SKM-1 (cell line): ENCODE measurements at regions not wholly inside any gene's neighbourhood (a gene's known extent, or its start where the extent isn't known, plus 50 kb on each side); places are given as distances from the start of the nearest gene placed in this dataset.
"Not testable (repeated sequence)": the region's sequence is repeated elsewhere in the genome, so short reads cannot be mapped to it uniquely, and the experiment has no call there.

ENCODE experiments used
- DNase-seq: peaks from one replicate; lab custom pipeline; 2025; ENCODE audit not compliant: unreplicated experiment; lab: John Stamatoyannopoulos, UW

DNA sequence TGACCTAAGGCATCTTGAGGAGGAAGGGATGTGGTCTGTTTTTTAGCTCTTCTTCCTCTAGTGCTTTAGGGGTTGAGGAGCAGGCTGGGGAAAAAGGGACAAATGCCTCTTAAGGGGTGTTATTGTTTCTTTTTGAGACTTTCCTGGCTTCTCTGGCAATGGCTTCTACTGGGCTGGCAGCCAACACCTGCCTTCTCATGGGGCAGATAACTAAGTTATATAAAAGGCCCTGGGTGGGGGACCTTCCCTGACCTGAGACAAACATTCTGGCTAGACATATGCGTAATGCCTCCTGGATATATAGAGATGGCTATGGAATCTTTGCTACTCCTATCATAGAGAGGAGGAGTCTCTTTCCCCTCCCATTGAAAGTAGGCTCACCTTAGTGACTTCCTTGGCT, 179.2 kb upstream of the PROK2 start:
- no peak for DNase-seq

DNA sequence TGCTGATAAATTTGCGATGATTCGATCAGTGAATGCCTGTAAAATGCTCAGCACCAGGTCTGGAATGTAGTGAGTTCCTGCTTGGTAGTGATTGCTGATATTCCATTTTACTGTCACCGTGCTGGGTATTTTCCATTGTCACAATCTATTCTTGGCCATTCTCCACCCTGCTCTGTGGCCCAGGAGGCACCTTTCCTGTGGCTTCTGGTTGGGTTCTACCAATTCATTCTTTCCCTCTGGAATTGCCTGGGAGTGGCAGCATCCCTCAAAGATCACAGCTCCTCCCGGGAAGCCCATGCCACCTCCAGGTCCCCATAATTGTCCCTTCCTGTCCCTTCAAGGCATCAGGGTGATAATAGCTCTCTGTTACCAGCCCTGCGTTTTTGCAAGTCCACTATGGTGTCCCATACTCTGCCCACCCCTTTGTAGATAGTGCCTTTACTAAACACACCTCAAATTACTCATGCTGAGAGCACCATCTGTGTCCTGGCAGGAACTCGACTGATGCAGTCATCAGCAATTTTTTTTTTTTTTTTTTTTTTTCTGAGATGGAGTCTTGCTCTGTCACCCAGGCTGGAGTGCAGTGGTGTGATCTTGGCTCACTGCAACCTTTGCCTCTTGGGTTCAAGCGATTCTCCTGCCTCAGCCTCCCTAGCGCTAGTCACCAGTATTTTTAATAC, 177.8 kb upstream of the PROK2 start:
- no peak for DNase-seq

DNA sequence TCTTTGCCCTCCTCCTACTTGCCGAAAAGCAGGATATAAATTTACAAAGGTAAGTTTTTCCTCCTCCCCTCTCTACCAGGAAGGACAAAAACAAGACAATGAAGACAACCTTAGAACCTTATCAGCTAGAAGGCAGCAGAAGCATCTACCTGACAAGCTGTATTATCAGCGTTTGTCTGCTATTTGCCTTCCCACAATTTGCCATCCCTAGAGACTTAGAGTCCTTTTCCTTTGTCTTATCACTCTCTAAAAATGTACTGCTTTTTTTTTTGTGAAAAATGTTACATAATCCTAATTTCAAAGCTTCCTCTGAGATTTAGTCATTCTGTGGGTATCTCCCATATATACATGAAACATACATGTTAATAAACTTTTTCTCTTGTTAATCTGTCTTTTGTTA, 176.9 kb upstream of the PROK2 start:
- no peak for DNase-seq

DNA sequence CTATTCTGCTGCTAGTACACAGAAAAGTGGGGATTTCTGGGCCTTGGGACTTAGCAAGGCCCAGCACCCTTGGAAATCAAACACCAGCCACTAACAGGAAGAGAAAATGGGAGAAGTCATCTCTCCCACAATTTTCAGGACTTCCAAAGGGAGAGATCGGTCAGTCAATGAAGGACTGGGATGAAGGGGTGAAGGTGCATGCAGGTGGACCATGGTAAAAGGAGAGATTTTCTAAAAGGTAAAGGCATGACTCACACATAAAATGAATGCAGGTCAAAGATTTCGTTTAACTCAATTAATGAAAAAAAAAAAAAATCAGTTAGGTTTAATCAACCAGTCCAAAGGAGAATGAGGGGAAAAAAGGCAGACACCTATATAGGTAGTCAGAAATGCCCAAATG, 176.4 kb upstream of the PROK2 start:
- no peak for DNase-seq

DNA sequence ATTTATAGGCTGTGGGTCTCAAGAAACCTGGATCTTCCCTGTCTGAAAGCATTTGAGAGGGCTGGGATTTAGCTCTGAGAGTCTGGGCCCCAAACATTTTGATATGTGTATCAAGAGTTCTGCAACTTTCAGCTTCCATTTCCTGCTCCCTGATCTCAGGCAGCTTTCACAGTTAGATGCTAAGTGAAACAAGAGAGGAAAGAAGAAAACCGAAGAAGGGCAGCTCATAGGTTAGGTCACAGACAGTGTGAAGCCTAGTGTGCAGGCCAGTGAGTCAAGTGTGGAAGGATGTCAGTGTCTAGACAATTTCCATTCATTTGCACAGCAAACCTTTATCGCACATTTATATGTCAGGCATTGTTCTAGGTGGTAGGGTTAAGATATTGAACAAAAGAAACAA, 173.6 kb upstream of the PROK2 start:
- DNase-seq, result no peak

DNA sequence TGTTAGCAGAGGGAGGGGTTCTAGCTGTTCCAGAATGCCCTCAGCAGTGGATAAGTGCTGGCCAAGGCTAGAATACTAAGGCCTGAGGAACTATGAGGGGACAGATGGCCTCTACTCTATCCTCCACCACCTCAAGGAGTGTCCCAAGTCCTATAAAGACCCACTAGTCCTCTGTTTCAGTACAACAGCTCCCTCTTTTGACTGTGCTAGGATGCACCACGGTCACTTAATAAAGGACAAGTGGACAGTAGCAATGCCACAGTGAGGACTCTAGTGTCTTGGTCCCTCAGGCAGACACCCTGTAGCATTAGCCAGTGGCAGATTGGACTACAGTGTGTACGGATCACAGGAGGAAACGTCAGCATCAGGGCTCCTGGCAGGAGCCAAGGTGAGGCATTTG, 171.8 kb upstream of the PROK2 start:
- DNase-seq, result no peak

DNA sequence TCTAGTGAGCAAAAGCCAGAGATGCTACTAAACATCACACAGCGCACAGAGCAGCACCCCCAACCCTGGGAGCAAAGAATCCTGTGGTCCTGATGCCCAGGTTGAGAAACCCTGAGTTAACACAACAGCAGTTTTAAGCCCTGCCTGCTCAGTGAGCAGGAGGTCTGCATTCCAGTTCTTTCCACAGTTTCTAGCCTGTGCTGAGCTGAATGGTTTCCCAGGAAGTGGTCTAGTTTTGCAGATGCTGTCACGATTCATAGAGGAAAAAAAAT, 171.1 kb upstream of the PROK2 start:
- no peak for DNase-seq

DNA sequence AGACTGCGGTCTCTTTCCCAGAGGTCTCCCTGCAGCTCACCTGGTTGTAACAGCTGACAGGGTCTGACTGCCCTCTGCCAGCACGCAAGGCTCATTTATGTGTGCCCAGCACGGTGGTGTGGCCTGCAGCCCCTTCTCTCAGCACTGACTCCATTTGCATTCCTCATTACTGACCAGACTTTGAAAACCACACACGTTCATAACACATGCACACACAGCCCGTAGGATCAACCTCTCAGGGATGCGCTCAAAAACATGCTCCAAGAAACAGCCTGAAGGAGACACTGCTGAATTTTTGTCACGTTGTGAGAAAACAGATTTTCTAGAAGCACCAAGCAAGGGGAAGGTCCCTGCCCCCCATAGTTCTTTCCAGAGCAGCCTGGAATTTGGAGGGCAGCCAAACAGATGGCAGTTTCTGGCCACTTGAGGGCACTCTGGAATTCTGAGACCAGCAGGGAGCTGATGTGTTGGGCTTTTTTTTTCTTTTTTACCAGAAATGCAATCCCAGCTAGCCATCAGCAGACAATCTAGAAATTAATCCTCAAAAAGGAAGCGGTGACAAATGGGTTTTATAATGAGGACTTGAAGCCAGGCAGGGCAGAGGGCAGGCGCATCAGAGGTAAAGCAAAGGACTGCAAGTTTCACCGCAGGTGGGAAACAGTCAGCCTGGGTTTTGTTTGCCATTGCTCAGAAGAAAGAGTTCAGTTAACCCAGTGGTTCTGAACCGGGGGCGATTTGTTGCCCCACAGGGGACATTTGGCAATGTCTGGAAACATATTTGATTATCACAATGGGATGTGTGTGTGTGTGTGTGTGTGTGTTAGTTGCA, 170.5 kb upstream of the PROK2 start:
- peak; percentile 43 for DNase-seq

DNA sequence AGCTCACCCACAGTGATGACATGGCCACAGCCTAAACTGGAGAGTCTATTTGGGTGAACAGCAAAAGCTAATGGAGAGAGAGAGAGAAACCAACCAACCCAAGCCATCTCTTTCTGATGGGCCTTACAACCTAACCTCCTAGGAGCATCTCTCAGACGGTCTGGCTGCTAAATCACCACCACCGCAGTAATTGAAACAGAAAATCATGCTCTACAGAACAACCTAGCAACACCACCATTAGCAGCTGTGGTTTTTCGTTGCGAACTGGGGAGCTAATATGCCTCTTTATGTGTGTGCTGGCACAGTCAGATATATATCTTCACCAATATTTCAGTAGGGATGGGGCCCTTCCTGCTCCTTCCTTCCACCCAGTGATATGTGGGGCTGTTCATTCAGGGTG, 166.9 kb upstream of the PROK2 start:
- DNase-seq, result no peak

DNA sequence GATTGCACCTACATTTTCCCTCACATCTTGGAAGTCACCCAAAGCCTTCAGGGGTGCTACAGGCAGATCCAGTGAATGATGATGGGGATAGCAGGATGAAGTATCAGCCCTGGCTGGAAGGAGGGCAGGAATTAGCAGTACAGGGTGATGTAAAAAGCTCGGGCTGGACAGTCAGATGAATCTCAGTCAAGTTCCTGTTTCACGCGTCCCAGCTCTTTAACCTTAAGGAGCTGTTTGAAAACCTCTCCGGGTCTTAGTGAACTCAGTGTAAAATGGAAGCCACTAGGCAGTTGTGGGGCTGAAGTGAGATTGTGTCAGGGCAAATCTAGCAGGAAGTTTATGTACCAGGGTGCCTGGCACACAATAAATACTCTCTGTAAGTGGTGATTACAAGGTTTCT, 166.4 kb upstream of the PROK2 start:
- no peak for DNase-seq

DNA sequence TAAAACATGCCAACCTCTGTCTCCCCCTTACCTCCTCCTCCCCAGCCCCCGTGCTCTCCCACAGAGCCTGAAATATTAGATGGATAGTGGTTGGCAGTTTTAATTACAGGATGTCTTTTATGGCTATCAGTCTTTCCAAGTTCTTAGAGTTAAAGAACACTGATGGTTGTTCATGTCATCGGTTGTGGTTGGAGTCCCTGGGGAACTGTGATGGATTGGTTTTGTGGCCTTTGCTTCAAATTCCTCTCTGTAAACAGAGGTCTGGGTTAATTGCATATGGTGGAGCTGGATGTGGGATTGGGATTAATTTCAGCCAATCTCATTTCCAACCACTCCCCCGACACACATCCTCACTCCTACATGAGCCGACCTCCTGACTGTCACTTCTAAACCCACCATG, 164.5 kb upstream of the PROK2 start:
- no peak for DNase-seq

DNA sequence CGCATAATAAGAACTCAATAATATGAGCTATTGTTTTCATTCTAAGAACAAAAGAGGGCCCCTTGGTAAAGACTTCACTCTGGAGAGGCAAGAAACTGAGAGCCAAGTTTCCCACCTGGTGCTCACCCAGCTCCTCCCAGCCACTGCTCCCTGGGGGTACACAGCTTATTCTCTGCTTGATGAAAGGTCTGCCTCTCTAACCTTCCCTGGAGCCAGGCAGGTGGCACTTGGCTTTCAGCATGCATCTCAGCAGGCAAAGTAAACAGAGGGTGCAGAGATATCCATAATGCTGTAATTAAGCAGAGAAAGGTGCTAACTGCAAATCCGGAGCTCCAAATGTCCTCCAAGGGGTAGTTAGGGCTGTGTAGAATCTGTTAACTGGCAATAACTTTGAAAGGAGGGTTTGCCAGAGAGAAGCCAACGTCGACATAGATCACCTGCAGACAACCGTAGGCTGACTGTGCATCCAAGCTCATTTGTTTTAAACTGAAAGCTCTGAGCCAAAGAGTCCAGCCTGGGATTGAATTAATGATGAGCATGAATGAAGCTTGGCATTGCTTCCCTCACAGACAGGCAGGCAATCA, 159.6 kb upstream of the PROK2 start:
- no peak for DNase-seq

DNA sequence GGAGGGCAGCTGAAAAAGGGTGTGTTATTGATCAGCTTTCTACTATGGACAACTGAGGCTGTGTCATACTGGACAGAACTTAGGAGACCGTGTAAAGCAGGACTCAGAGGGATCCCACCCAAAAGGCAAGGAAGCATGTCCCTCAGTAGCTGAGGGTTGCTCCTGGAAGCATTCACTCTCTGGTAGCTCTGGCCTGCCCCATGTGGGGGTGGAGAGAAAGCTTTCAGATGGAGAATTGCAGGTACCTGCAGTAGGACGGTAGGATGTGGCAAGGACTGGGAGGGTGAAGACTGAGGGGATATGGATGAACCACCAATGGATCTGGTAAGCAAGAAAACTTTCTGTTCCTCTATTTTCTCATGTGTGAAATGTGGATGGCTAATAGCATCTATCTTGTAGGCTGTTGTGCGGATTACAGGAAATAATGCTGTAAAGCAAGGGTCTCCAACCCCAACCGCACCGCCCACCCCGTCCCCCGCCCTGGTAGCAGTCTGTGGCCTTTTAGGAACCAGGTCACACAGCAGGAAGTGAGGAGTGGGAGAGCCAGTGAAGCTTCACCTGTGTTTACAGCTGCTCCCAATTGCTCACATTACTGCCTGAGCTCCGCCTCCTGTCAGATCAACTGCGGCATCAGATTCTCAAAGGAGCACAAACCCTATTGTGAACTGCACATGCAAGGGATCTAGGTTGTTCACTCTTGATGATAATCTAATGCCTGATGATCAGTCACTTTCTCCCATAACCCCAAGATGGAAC, 157.7 kb upstream of the PROK2 start:
- no peak for DNase-seq

DNA sequence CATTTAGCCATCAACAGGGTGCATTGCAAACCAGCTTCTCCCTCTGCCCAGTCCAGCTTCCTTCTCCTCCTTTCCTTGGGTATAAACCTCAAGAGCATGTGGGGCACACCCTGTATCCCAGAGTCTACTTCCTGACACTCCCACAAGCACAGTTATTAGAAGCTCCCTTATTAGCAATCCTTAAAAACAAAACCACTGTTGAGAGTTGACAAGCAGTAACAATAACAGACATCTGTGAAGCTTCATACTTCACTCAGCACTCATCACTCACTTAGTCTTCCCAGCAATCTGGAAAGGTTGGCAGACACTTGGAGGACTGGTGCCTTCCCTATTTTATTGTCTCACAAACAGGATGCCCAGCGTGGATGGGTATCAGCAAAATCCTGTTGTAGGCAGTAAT, 155.5 kb upstream of the PROK2 start:
- no peak for DNase-seq

DNA sequence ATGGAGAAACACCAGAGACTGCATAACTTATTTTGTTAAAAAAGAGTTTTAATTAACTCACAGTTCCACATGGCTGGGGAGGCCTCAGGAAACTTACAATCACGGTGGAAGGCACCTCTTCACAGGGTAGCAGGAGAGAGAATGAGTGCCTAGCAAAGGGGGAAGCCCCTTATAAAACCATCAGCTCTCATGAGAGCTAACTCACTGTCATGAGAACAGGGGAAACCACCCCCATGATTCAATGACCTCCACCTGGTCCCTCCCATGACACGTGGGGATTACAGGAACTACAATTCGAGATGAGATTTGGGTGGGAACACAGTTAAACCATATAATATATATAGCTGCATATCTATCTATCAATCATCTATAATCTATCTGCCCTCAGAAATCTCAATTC, 153.1 kb upstream of the PROK2 start:
- not testable (repeated sequence) for DNase-seq

DNA sequence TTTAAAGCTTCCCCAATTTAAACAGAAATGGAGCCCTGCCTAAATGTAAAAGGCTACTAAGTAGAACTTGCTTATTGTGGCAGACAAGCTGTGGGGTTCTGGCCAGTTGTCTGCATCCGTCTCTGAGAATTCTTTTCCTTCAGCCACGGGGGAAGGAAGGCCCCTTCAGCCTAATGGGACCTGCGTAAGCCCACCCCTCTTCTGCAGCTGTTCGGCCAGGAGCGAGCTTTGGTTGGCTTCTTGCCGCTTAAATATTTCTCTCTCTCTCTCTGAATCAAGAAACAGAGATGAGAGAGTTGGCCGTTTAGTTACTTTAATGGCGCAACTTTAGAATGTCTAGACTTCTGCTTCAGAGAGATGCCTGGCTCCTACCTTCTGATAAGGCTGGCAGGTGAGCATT, 151.7 kb upstream of the PROK2 start:
- DNase-seq, result no peak

DNA sequence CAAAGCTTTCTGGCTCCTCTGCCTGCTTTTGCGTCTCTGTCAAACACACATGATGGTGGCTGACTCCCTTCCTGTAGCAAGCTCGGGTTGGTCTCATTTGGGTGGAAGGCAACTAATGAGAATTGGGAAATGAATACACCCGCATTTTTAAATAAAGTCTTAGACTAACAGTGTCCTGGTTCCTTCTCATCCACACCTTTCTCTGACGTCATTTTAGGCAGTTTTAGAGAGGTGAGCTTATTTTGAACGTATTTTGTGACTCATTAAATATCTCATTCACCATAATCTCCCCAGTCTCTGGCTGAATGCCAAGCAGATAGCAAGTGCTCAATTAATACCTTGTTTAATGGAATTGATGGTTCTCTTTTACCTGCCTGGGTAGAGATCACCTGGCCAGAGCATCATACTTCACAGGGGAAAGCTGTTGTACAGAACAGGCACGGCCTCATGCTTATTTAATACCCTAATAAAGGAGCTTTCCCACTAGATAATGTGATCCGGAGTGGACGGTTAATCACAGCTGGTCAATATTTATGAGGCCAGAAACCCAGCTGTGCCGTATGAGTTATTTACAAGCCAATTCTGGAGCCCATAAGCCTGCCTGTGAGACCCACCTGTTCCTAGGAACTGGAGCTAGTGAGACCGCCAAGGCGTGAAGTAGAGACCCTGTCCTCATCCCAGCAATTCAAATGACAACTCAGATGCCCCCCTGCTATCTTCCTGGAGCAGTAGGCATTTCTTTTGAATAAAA, 149.7 kb upstream of the PROK2 start:
- no peak for DNase-seq

DNA sequence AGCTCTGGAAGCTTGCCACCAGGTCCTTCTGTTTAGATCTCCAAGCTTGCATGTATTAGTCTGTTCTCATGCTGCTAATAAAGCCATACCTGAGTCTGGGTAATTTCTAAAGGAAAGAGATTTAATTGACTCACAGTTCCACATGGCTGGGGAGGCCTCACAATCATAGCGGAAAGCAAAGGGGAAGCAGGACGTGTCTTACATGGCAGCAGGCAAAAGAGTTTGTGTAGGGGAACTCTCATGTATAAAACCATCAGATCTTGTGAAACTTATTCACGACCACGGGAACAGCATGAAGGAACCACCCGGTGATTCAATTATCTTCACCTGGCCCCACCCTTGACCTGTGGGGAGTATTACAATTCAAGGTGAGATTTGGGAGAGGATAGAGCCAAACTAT, 147.0 kb upstream of the PROK2 start:
- DNase-seq, result no peak

DNA sequence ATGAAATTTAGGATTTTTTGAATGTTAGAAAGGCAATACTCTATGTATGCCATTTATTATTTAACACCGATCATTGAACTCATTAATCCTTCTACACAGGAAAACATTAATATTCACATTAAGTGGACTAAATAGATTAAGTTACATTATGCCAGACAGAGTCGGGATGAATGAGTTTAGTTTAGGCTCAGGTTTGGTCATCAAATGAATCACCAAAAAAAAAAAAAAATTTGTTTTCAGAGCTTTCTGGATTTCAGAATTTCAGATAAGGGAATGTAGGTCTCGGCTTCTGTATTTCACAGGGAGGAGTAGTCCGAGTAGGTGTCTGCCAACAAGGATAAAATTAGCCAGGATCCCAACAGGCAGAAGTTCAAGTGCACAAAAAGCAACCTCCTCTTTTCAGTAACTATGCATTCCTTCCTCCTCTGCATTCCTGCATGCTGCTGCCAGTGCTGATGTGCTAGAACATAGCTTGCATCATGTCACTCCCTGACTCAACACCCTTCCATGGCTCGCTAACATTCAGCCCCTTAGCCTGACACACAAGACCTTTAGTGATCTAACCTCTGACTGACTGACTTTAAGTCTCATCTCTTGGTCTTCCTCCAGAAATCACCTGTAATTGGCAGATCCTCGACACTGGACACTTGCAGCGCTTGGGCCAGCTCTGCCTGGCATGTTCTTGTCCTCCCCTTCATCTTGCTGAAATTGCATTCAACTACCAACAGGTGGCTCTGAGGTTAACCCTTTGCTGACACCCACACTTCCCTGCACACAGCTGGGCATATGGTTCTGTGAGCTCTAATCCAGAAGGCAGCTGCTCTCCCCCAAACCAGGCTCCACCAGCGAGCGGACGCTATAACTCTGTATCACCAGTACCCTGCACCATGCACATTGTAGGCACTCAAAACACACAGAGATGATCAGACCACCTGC, 145.4 kb upstream of the PROK2 start:
- no peak for DNase-seq

DNA sequence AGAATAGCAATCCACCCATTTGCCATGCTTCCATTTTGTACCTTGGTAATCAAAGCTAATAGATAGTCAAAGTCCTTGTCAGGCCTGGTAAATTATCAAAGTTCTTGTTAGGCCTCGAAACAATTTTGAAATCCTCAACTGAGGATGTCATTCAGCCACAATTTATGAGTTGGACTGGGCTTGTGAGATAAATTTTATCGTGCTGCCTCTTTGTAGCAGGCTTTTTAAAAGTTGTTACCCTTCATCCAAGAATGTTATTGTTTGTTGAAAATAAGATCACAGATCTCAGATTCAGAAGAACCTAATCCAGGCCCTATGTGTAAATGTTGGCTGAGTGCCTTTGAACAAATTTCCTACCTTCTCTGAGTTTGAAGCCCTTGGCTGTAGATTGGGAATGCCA, 143.3 kb upstream of the PROK2 start:
- no peak for DNase-seq
